CD14-positive monocyte (primary cell): ENCODE measurements at regions not wholly inside any gene's neighbourhood (a gene's known extent, or its start where the extent isn't known, plus 50 kb on each side); places are given as distances from the start of the nearest gene placed in this dataset.

ENCODE experiments used
- DNase-seq, 3 donors: peaks; one replicate each; pipeline ENCODE4 v3.0.0-alpha.2; 2011 to 2022
- H2AFZ ChIP-seq: 2 replicates; pipeline ENCODE4 v1.6.0; 2012; ENCODE audit warnings: mild to moderate bottlenecking, low read depth, low read length, inconsistent platforms; ENCODE audit not compliant: insufficient read depth, poor library complexity, severe bottlenecking
- H3K27ac ChIP-seq, 2 donors: 1 replicate in 1 of 2; 2 replicates in 1 of 2; pipeline ENCODE4 v1.5.1; 2012 to 2013; ENCODE audit warnings: low read length in 2 of 2, control low read depth in 1 of 2, inconsistent platforms in 1 of 2, low read depth in 1 of 2, mild to moderate bottlenecking in 1 of 2
- H3K27me3 ChIP-seq, 2 donors: one replicate each; pipeline versions ENCODE4 v1.6.0 to v1.6.1; 2011 to 2013; ENCODE audit warnings: low read length in 2 of 2; ENCODE audit not compliant: control insufficient read depth in 2 of 2, insufficient read depth in 2 of 2
- H3K36me3 ChIP-seq, 2 donors: replicated peaks in 1 of 2; 1 replicate in 1 of 2; 2 replicates in 1 of 2; pipeline versions ENCODE4 v1.5.1 to v1.6.1; 2012 to 2013; ENCODE audit warnings: low read length in 2 of 2, control low read depth in 1 of 2, inconsistent platforms in 1 of 2, mild to moderate bottlenecking in 1 of 2; ENCODE audit not compliant: insufficient read depth in 2 of 2, control insufficient read depth in 1 of 2
- H3K4me1 ChIP-seq, 2 donors: 1 replicate in 1 of 2; 2 replicates in 1 of 2; pipeline versions ENCODE4 v1.5.1 to v1.6.1; 2012 to 2013; ENCODE audit warnings: low read length in 2 of 2, control low read depth in 1 of 2, inconsistent platforms in 1 of 2, mild to moderate bottlenecking in 1 of 2, moderate library complexity in 1 of 2; ENCODE audit not compliant: insufficient read depth in 2 of 2, control insufficient read depth in 1 of 2
- H3K4me2 ChIP-seq: replicated peaks from 2 replicates; pipeline ENCODE3; 2012; ENCODE audit warnings: low read length, moderate library complexity, mild to moderate bottlenecking; ENCODE audit not compliant: poor library complexity, severe bottlenecking; ENCODE audit errors: extremely low read depth
- H3K4me3 ChIP-seq, 3 experiments: fragments of 200-600 bp in 1 of 3; sonication (generic) in 1 of 3; replicated peaks in 1 of 3; 1 replicate in 2 of 3; 2 replicates in 1 of 3; pipeline ENCODE4 v1.5.1; 2011 to 2013; ENCODE audit warnings: low read length in 3 of 3, mild to moderate bottlenecking in 3 of 3, control low read depth in 2 of 3, low read depth in 2 of 3, inconsistent platforms in 1 of 3, moderate library complexity in 1 of 3
- H3K79me2 ChIP-seq: 2 replicates; pipeline ENCODE4 v1.6.0; 2012; ENCODE audit warnings: mild to moderate bottlenecking, control low read depth, inconsistent platforms, low read length, moderate library complexity; ENCODE audit not compliant: insufficient read depth
- H3K9ac ChIP-seq: 2 replicates; pipeline ENCODE4 v1.6.0; 2017; ENCODE audit warnings: low read length, mild to moderate bottlenecking; ENCODE audit not compliant: insufficient read depth, poor library complexity, severe bottlenecking
- H3K9me3 ChIP-seq, 2 donors: replicated peaks in 1 of 2; 1 replicate in 1 of 2; 2 replicates in 1 of 2; pipeline versions ENCODE4 v1.5.1 to v1.6.1; 2012 to 2013; ENCODE audit warnings: low read length in 2 of 2, control low read depth in 1 of 2; ENCODE audit not compliant: control insufficient read depth in 1 of 2, insufficient read depth in 1 of 2
- H4K20me1 ChIP-seq: 2 replicates; pipeline ENCODE4 v1.6.0; 2012; ENCODE audit warnings: mild to moderate bottlenecking, low read length, control low read depth, moderate library complexity; ENCODE audit not compliant: insufficient read depth
- H3K27ac Mint-ChIP-seq, 7 donors: one replicate each; pipeline ENCODE4 v1.8.0; 2020; ENCODE audit warnings: mild to moderate bottlenecking in 7 of 7, mixed read lengths in 7 of 7, moderate library complexity in 6 of 7, inconsistent platforms in 2 of 7
- H3K27me3 Mint-ChIP-seq, 3 donors: one replicate each; pipeline ENCODE4 v1.8.0; 2021 to 2022; ENCODE audit warnings: low read depth in 3 of 3, mild to moderate bottlenecking in 3 of 3, mixed read lengths in 3 of 3, moderate library complexity in 3 of 3, inconsistent platforms in 1 of 3
- H3K36me3 Mint-ChIP-seq, 2 donors: one replicate each; pipeline ENCODE4 v1.8.0; 2020; ENCODE audit warnings: mixed read lengths in 2 of 2, inconsistent platforms in 1 of 2, mild to moderate bottlenecking in 1 of 2
- H3K4me1 Mint-ChIP-seq: one replicate; pipeline ENCODE4 v1.8.0; 2020; ENCODE audit warnings: mild to moderate bottlenecking, mixed read lengths
- H3K4me3 Mint-ChIP-seq, 2 donors: one replicate each; pipeline ENCODE4 v1.8.0; 2020; ENCODE audit warnings: mild to moderate bottlenecking in 2 of 2, mixed read lengths in 2 of 2, moderate library complexity in 1 of 2
- H3K9me3 Mint-ChIP-seq, 7 donors: one replicate each; pipeline ENCODE4 v1.8.0; 2020 to 2022; ENCODE audit warnings: mixed read lengths in 7 of 7, mild to moderate bottlenecking in 6 of 7, moderate library complexity in 6 of 7, inconsistent platforms in 2 of 7
- WGBS: methylation state at CpG from one replicate; pipeline ENCODE4 v1.1.5; 2013; ENCODE audit warnings: missing lambda C conversion rate; ENCODE audit not compliant: insufficient coverage; 5-methylcytosine and 5-hydroxymethylcytosine counted together
- intact Hi-C, 2 donors: fragments of 100-400 bp; cut with micrococcal nuclease; formaldehyde crosslinking; loops; one replicate each; pipeline versions ENCODE4 v1.15.0 to v1.15.1; 2023
- TF ChIP-seq, protein P1 (sequence below): fragments of 200-600 bp; IDR thresholded peaks from one replicate; pipeline ENCODE4 v1.8.0; 2022; ENCODE audit warnings: antibody characterized with exemption, mild to moderate bottlenecking

DNA sequence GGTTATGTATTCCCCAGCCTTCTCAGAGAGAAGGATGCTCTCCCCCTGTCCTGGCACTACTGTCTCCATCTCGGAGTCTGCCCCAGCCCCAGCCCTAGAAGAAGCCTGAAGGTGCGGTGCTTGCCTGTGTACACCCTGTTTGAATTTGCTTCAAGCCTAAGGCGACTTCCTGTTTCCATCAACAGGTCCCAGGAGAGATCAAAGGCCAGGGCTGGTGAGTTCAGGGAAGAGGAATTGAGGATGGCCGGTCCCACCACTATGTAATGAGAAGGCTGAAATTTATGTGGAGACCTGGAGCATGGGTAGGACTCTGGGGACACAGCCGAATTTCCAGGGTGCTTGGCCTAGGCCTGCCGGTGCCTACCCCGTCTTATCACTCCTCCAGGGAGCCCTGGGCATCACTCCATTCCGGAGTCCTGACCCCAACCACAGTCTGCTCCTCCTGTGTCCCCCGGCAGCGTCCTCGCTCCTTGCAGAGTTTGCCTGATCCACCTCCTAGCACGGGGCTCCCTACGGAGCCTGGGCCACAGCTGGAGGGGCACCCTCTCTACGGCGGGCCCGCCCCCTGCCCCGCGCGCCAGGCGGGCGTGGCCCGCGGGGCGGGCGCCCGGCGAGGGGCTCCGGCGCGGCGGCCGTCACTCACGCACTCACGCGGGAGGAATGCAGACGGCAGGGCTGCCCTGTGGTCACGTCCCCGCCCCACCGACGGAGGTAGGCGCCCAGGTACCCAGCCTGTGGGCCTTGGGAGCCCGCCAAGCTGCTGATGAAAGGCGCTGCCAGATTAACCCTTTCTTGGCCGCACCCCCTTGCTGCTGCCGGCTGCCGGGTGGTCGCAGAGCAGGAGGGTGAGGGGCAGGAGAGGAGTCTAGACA, 53.8 kb upstream of the TAC4 start:
- no peaks in the 10 kb centered on the region for H4K20me1 ChIP-seq
- WGBS: 8% methylated on average over 42 of the region's 47 CpGs
- H3K4me3 Mint-ChIP-seq: peak overlapping the region in 1 of 2 donors; percentile 65
- H3K36me3 ChIP-seq: no peaks in the 10 kb centered on the region
- H3K79me2 ChIP-seq: no peaks in the 10 kb centered on the region
- no peaks in the 10 kb centered on the region for H3K4me1 ChIP-seq
- no peaks in the 10 kb centered on the region for H3K36me3 Mint-ChIP-seq
- H3K9ac ChIP-seq: no peak overlapping the region
- H2AFZ ChIP-seq: no peak overlapping the region
- no peak for DNase-seq
- no peak overlapping the region for H3K27ac ChIP-seq
- intact Hi-C loops: no loop called here
- no peak overlapping the region for H3K4me2 ChIP-seq
- H3K4me1 Mint-ChIP-seq: no peaks in the 10 kb centered on the region
- H3K9me3 ChIP-seq: peaks cover 0 to 13% of the 10 kb centered on the region in 2 donors
- H3K4me3 ChIP-seq: no peak overlapping the region
- TF ChIP-seq, protein P1, sequence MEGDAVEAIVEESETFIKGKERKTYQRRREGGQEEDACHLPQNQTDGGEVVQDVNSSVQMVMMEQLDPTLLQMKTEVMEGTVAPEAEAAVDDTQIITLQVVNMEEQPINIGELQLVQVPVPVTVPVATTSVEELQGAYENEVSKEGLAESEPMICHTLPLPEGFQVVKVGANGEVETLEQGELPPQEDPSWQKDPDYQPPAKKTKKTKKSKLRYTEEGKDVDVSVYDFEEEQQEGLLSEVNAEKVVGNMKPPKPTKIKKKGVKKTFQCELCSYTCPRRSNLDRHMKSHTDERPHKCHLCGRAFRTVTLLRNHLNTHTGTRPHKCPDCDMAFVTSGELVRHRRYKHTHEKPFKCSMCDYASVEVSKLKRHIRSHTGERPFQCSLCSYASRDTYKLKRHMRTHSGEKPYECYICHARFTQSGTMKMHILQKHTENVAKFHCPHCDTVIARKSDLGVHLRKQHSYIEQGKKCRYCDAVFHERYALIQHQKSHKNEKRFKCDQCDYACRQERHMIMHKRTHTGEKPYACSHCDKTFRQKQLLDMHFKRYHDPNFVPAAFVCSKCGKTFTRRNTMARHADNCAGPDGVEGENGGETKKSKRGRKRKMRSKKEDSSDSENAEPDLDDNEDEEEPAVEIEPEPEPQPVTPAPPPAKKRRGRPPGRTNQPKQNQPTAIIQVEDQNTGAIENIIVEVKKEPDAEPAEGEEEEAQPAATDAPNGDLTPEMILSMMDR: no peak
- H3K9me3 Mint-ChIP-seq: peaks cover 0 to 11% (median 3%) of the 10 kb centered on the region in 7 donors
- H3K27me3 Mint-ChIP-seq: peaks cover 65 to 95% (median 65%) of the 10 kb centered on the region in 3 donors
- peaks cover 37 to 77% of the 10 kb centered on the region in 2 donors for H3K27me3 ChIP-seq
- no peak overlapping the region for H3K27ac Mint-ChIP-seq

DNA sequence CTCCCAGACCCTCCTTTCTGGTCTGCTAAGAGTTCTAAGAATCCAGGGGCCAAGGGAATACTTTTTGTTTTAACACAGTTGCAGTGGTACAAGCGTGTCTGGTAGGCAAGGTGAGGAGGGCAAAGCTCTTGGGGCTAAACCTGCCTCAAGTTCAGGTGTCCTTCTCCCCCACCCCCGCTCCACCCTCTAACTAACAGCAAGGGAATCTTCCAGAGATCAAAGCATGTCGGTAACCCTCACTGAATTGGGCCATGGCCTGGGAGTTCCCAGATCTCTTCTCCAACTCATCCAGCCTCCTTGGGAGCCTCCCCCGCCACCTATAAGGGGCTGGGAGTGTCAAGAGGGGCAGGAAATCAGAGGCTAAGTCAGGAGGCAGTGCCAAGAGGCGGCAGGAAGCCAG, 55.7 kb upstream of the TAC4 start:
- H4K20me1 ChIP-seq: no peaks in the 10 kb centered on the region
- no peak overlapping the region for H3K9ac ChIP-seq
- H3K4me2 ChIP-seq: no peak overlapping the region
- no peak overlapping the region for H2AFZ ChIP-seq
- no peaks in the 10 kb centered on the region for H3K79me2 ChIP-seq
- intact Hi-C loops: no loop called here
- no peak overlapping the region for H3K4me3 ChIP-seq
- DNase-seq: no peak
- no peaks in the 10 kb centered on the region for H3K36me3 ChIP-seq
- H3K27me3 ChIP-seq: peaks cover 37 to 92% of the 10 kb centered on the region in 2 donors
- H3K9me3 ChIP-seq: peaks cover 0 to 13% of the 10 kb centered on the region in 2 donors
- H3K27me3 Mint-ChIP-seq: peaks cover 80 to 100% (median 82%) of the 10 kb centered on the region in 3 donors
- 100% methylated on average over 1 of the region's 5 CpGs for WGBS
- no peak overlapping the region for H3K27ac ChIP-seq
- no peaks in the 10 kb centered on the region for H3K36me3 Mint-ChIP-seq
- no peak overlapping the region for H3K27ac Mint-ChIP-seq
- H3K4me3 Mint-ChIP-seq: peak overlapping the region in 1 of 2 donors; percentile 70
- TF ChIP-seq, protein P1: no peak
- H3K4me1 Mint-ChIP-seq: no peaks in the 10 kb centered on the region
- H3K4me1 ChIP-seq: no peaks in the 10 kb centered on the region
- H3K9me3 Mint-ChIP-seq: peaks cover 0 to 12% (median 3%) of the 10 kb centered on the region in 7 donors
